ENCODE measurements at regions not wholly inside any gene's neighbourhood (a gene's known extent, or its start where the extent isn't known, plus 50 kb on each side); places are given as distances from the start of the nearest gene placed in this dataset.

DNA sequence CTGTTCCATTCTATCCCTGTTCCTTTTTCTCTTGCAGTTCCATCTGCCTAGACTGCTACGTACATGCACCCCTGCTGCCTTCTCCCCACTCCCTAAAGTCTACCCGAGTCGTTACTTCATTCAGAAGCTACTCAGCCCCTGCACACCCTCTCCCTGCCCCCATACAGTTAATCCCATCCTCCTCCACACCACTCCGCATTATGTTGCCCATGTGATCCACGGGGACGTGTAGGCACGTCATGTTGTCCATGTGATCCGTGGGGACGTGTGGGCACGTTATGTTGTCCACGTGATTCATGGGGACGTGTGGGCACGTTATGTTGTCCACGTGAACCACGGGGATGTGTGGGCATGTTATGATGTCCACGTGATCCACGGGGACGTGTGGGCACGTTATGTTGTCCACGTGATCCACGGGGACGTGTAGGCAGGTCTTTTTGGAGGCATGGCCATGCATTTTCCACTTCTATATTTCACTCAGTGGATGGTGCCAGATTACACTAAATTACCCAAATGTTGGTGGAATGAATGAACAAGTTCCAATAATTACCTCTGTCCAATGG lies 299.5 kb downstream of the DCDC2C start:
- ChIA-PET POLR2A (no interaction called here), CTCF (no interaction called here)
- intact Hi-C loops (cut with DNase I, micrococcal nuclease), result no loop called here
- no peaks in the 10 kb centered on the region for H3K27me3 Mint-ChIP-seq
- Histone ChIP-seq H3K9me3 (ENCODE audit: control insufficient read depth in 1 of 2, insufficient read depth in 1 of 2, low read length in 2 of 2) (peaks cover 0 to 7% of the 10 kb centered on the region in 2 experiments), H3K4me1 (ENCODE audit: insufficient read depth, low read length) (no peaks in the 10 kb centered on the region), H3K27me3 (ENCODE audit: control insufficient read depth in 1 of 2, insufficient read depth in 2 of 2, low read length in 2 of 2) (no peaks in the 10 kb centered on the region), H3K27ac (ENCODE audit: low read depth in 1 of 2, low read length in 2 of 2) (no peak overlapping the region), H3K4me3 (ENCODE audit: low read length) (no peak overlapping the region), H3K36me3 (ENCODE audit: insufficient read depth, low read length) (no peaks in the 10 kb centered on the region)
- no peak overlapping the region for H3K4me3 Mint-ChIP-seq
- no peaks in the 10 kb centered on the region for H3K4me1 Mint-ChIP-seq (ENCODE audit: low read depth)
- no peak for DNase-seq
- H3K36me3 Mint-ChIP-seq (ENCODE audit: low read depth), result no peaks in the 10 kb centered on the region
- no peak overlapping the region for H3K27ac Mint-ChIP-seq
- no peaks in the 10 kb centered on the region for H3K9me3 Mint-ChIP-seq
- ATAC-seq (ENCODE audit: poor library complexity), result no peak
- TF ChIP-seq, protein P1, sequence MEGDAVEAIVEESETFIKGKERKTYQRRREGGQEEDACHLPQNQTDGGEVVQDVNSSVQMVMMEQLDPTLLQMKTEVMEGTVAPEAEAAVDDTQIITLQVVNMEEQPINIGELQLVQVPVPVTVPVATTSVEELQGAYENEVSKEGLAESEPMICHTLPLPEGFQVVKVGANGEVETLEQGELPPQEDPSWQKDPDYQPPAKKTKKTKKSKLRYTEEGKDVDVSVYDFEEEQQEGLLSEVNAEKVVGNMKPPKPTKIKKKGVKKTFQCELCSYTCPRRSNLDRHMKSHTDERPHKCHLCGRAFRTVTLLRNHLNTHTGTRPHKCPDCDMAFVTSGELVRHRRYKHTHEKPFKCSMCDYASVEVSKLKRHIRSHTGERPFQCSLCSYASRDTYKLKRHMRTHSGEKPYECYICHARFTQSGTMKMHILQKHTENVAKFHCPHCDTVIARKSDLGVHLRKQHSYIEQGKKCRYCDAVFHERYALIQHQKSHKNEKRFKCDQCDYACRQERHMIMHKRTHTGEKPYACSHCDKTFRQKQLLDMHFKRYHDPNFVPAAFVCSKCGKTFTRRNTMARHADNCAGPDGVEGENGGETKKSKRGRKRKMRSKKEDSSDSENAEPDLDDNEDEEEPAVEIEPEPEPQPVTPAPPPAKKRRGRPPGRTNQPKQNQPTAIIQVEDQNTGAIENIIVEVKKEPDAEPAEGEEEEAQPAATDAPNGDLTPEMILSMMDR (IDR thresholded peaks at IDR 0.05), result no peak

DNA sequence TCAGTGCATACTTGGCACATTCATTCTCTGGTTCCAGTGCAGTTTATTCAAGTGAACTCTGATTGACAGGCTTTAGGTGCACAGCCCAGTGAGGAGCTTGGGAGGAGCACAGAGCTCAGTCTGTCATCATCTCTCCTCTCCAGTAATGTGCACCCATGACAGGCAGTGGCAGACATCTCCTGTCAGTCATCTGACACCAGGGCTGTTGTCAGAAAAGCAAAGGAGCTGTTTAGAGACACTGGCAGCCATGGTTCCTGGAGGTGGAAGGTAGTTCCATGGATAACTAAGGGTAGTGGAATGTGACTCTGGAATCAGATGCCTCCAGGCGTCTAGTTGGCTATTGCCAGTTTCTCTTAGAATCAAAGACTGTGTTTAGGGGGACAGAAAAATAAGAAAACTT lies 308.8 kb downstream of the DCDC2C start:
- POLR2A ChIA-PET, result no interaction called here
- Histone ChIP-seq H3K36me3 (ENCODE audit: insufficient read depth, low read length) (no peaks in the 10 kb centered on the region), H3K4me3 (ENCODE audit: low read length) (no peak overlapping the region), H3K27me3 (ENCODE audit: control insufficient read depth in 1 of 2, insufficient read depth in 2 of 2, low read length in 2 of 2) (no peaks in the 10 kb centered on the region), H3K4me1 (ENCODE audit: insufficient read depth, low read length) (no peaks in the 10 kb centered on the region), H3K27ac (ENCODE audit: low read depth in 1 of 2, low read length in 2 of 2) (no peak overlapping the region), H3K9me3 (ENCODE audit: control insufficient read depth in 1 of 2, insufficient read depth in 1 of 2, low read length in 2 of 2) (peaks cover 0 to 4% of the 10 kb centered on the region in 2 experiments)
- peaks cover 5% of the 10 kb centered on the region for H3K9me3 Mint-ChIP-seq
- intact Hi-C loops (cut with DNase I, micrococcal nuclease), result no loop called here
- H3K4me3 Mint-ChIP-seq, result no peak overlapping the region
- TF ChIP-seq, protein P1 (IDR thresholded peaks at IDR 0.05), result no peak
- DNase-seq (no peak), ATAC-seq (ENCODE audit: poor library complexity) (no peak)
- H3K27me3 Mint-ChIP-seq, result no peaks in the 10 kb centered on the region
- CTCF ChIA-PET, result no interaction called here
- no peaks in the 10 kb centered on the region for H3K36me3 Mint-ChIP-seq (ENCODE audit: low read depth)
- no peak overlapping the region for H3K27ac Mint-ChIP-seq
- H3K4me1 Mint-ChIP-seq (ENCODE audit: low read depth), result no peaks in the 10 kb centered on the region

DNA sequence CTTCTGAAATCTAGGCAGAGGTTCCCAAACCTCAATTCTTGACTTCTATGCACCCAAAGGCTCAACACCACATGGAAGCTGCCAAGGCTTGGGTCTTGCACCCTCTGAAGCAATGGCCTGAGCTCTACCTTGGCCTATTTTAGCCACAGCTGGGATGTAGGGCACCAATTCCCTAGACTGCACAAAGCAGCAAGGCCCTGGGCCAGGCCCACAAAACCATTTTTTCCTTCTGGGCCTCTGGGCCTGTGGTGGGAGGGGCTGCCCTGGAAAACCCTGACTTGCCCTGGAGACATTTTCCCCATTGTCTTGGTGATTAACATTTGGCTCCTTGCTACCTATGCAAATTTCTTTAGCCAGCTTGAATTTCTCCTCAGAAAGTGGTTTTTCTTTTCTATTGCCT lies 315.2 kb downstream of the DCDC2C start:
- TF ChIP-seq, protein P1 (IDR thresholded peaks at IDR 0.05), result no peak
- intact Hi-C loops (cut with DNase I, micrococcal nuclease), result no loop called here
- H3K27ac Mint-ChIP-seq, result no peak overlapping the region
- no peaks in the 10 kb centered on the region for H3K4me1 Mint-ChIP-seq (ENCODE audit: low read depth)
- peaks cover 7% of the 10 kb centered on the region for H3K9me3 Mint-ChIP-seq
- H3K27me3 ChIP-seq (ENCODE audit: control insufficient read depth in 1 of 2, insufficient read depth in 2 of 2, low read length in 2 of 2), result no peaks in the 10 kb centered on the region
- DNase-seq (no peak), ATAC-seq (ENCODE audit: poor library complexity) (no peak)
- no peaks in the 10 kb centered on the region for H3K36me3 ChIP-seq (ENCODE audit: insufficient read depth, low read length)
- no peaks in the 10 kb centered on the region for H3K36me3 Mint-ChIP-seq (ENCODE audit: low read depth)
- no peak overlapping the region for H3K27ac ChIP-seq (ENCODE audit: low read depth in 1 of 2, low read length in 2 of 2)
- ChIA-PET CTCF (no interaction called here), POLR2A (no interaction called here)
- H3K27me3 Mint-ChIP-seq, result no peaks in the 10 kb centered on the region
- H3K4me1 ChIP-seq (ENCODE audit: insufficient read depth, low read length), result no peaks in the 10 kb centered on the region
- H3K4me3 Mint-ChIP-seq, result no peak overlapping the region
- H3K9me3 ChIP-seq (ENCODE audit: control insufficient read depth in 1 of 2, insufficient read depth in 1 of 2, low read length in 2 of 2), result peaks cover 0 to 19% of the 10 kb centered on the region in 2 experiments
- H3K4me3 ChIP-seq (ENCODE audit: low read length), result no peak overlapping the region

Data from CD4-positive, alpha-beta T cell (primary cell).